ENCODE measurements at regions not wholly inside any gene's neighbourhood (a gene's known extent, or its start where the extent isn't known, plus 50 kb on each side); places are given as distances from the start of the nearest gene placed in this dataset.

- TF ChIP-seq POLR2AphosphoS5 (IDR thresholded peaks at IDR 0.05; ENCODE audit: low read depth) (no peak), STAT1 (IDR thresholded peaks at IDR 0.05; ENCODE audit: unreplicated experiment) (no peak), ZNF331 (CRISPR knock-in tag; IDR thresholded peaks at IDR 0.05; ENCODE audit: low read depth) (no peak), CTCF (conservative IDR thresholded peaks at IDR 0.05; ENCODE audit: low read depth in 2 of 2) (no peak), EZH2phosphoT487 (IDR thresholded peaks at IDR 0.05; ENCODE audit: unreplicated experiment) (no peak), EZH2 (IDR thresholded peaks at IDR 0.05; ENCODE audit: low read depth, unreplicated experiment) (no peak), ZNF462 (CRISPR knock-in tag; IDR thresholded peaks at IDR 0.05) (no peak)
Measured at GRCh38 chr21:16211339-16212303, 481.8 kb downstream of the USP25 start.

Measured in GM23338 (cell line).